SK-N-SH (cell line): ENCODE measurements at regions not wholly inside any gene's neighbourhood (a gene's known extent, or its start where the extent isn't known, plus 50 kb on each side); places are given as distances from the start of the nearest gene placed in this dataset.

ENCODE experiments used
- CTCF ChIA-PET: fragments of 300-600, 350-600 bp; formaldehyde crosslinking; extraction: SDS; loops from one replicate; lab custom pipeline; 2021; lab: Yijun Ruan, JAX
- POLR2A ChIA-PET: fragments of 350-600 bp; sonication (Branson Sonifier 250); formaldehyde crosslinking; extraction: SDS; loops from one replicate; lab custom pipeline; 2020; ENCODE audit warnings: antibody characterized with exemption, inconsistent platforms; lab: Yijun Ruan, JAX
- DNase-seq: peaks from one replicate; pipeline ENCODE4 v3.0.0; 2012
- H2AFZ ChIP-seq: fragments of 200-600 bp; sonication (generic); 2 replicates; pipeline ENCODE4 v1.8.1; 2016; ENCODE audit warnings: antibody characterized with exemption, mild to moderate bottlenecking, low read depth
- H3F3A ChIP-seq: fragments of 200-600 bp; sonication (generic); replicated peaks from 2 replicates; pipeline ENCODE3; 2016; ENCODE audit warnings: antibody characterized with exemption, mild to moderate bottlenecking; ENCODE audit not compliant: insufficient read depth
- H3K27ac ChIP-seq, 2 experiments: fragments of 200-500 bp in 1 of 2; fragments of 200-600 bp in 1 of 2; sonication (Bioruptor generic) in 1 of 2; sonication (generic), shearing (Covaris generic) in 1 of 2; 2 replicates each; pipeline versions ENCODE4 v1.5.1 to v1.6.1; 2014 to 2016; ENCODE audit warnings: low read depth in 2 of 2, inconsistent platforms in 1 of 2, low read length in 1 of 2, mild to moderate bottlenecking in 1 of 2, mixed read lengths in 1 of 2
- H3K27me3 ChIP-seq: fragments of 200-600 bp; sonication (generic), shearing (Covaris generic); 2 replicates; pipeline ENCODE4 v1.6.1; 2016; ENCODE audit warnings: mixed run types; ENCODE audit not compliant: insufficient read depth
- H3K36me3 ChIP-seq, 2 experiments: fragments of 200-500 bp in 1 of 2; fragments of 200-600 bp in 1 of 2; sonication (Bioruptor generic) in 1 of 2; sonication (generic) in 1 of 2; replicated peaks in 1 of 2; 2 replicates each; pipeline versions ENCODE3 to v1.5.1; 2014 to 2016; ENCODE audit warnings: low read length in 1 of 2, mild to moderate bottlenecking in 1 of 2; ENCODE audit not compliant: insufficient read depth in 2 of 2, control insufficient read depth in 1 of 2
- H3K4me1 ChIP-seq, 2 experiments: fragments of 200-500 bp in 1 of 2; fragments of 200-600 bp in 1 of 2; sonication (Bioruptor generic) in 1 of 2; sonication (generic), shearing (Covaris generic) in 1 of 2; 2 replicates each; pipeline versions ENCODE4 v1.5.1 to v1.6.1; 2014 to 2016; ENCODE audit warnings: low read depth in 1 of 2, low read length in 1 of 2, mixed run types in 1 of 2; ENCODE audit not compliant: insufficient read depth in 2 of 2, control insufficient read depth in 1 of 2
- H3K4me2 ChIP-seq: fragments of 200-600 bp; sonication (generic), shearing (Covaris generic); 2 replicates; pipeline ENCODE4 v1.6.1; 2017; ENCODE audit warnings: mixed run types
- H3K4me3 ChIP-seq, 2 experiments: fragments of 200-500 bp in 1 of 2; fragments of 200-600 bp in 1 of 2; sonication (Bioruptor generic) in 1 of 2; sonication (generic), shearing (Covaris generic) in 1 of 2; 2 replicates each; pipeline versions ENCODE4 v1.5.1 to v1.8.1; 2014 to 2016; ENCODE audit warnings: low read depth in 2 of 2, inconsistent platforms in 1 of 2, low read length in 1 of 2, mild to moderate bottlenecking in 1 of 2, mixed read lengths in 1 of 2, moderate library complexity in 1 of 2
- H3K79me2 ChIP-seq: fragments of 200-600 bp; sonication (generic); 2 replicates; pipeline ENCODE4 v1.8.1; 2017; ENCODE audit warnings: mild to moderate bottlenecking; ENCODE audit not compliant: insufficient read depth
- H3K9ac ChIP-seq: fragments of 200-600 bp; sonication (generic); 2 replicates; pipeline ENCODE4 v1.6.1; 2017; ENCODE audit warnings: mixed run types
- H3K9me2 ChIP-seq: fragments of 200-600 bp; sonication (generic); 2 replicates; pipeline ENCODE4 v1.6.1; 2017; ENCODE audit warnings: mixed run types
- H3K9me3 ChIP-seq: fragments of 200-600 bp; sonication (generic); 2 replicates; pipeline ENCODE4 v1.6.1; 2017; ENCODE audit warnings: mixed run types, mild to moderate bottlenecking, moderate library complexity
- H4K20me1 ChIP-seq: fragments of 200-600 bp; sonication (generic); 2 replicates; pipeline ENCODE4 v1.6.1; 2017; ENCODE audit warnings: mild to moderate bottlenecking, mixed run types; ENCODE audit not compliant: insufficient read depth
- ELF1 ChIP-seq: IDR thresholded peaks from 2 replicates; pipeline ENCODE4 v1.4.0; 2012
- EP300 ChIP-seq, 2 experiments: IDR thresholded peaks; 2 replicates each; pipeline versions ENCODE4 v1.4.0 to v1.6.1; 2012; ENCODE audit warnings: borderline replicate concordance in 1 of 2, low read depth in 1 of 2, low read length in 1 of 2
- EZH2phosphoT487 ChIP-seq: fragments of 200-600 bp; sonication (generic); IDR thresholded peaks from 2 replicates; pipeline ENCODE4 v1.6.1; 2017; ENCODE audit warnings: low read depth, mixed run types, mild to moderate bottlenecking, antibody characterized with exemption, moderate library complexity, borderline replicate concordance
- FOSL2 ChIP-seq: IDR thresholded peaks from 2 replicates; pipeline ENCODE4 v1.4.0; 2012; ENCODE audit warnings: low read depth, mild to moderate bottlenecking, moderate library complexity, borderline replicate concordance
- FOXJ3 ChIP-seq: sonication (generic); formaldehyde crosslinking; IDR thresholded peaks from 2 replicates; pipeline ENCODE4 v1.5.1; 2020; ENCODE audit warnings: mild to moderate bottlenecking, missing genetic modification reagents
- GABPA ChIP-seq: IDR thresholded peaks from 2 replicates; pipeline ENCODE4 v1.4.0; 2012; ENCODE audit warnings: low read depth, mild to moderate bottlenecking
- GATA2 ChIP-seq: sonication (generic); formaldehyde crosslinking; IDR thresholded peaks from 2 replicates; pipeline ENCODE4 v1.5.0; 2020; ENCODE audit warnings: mild to moderate bottlenecking, missing genetic modification reagents
- MEF2A ChIP-seq: IDR thresholded peaks from 2 replicates; pipeline ENCODE4 v1.4.0; 2012; ENCODE audit warnings: low read depth, borderline replicate concordance
- MXI1 ChIP-seq: IDR thresholded peaks from 2 replicates; pipeline ENCODE4 v1.6.1; 2012; ENCODE audit warnings: mild to moderate bottlenecking, low read depth, low read length, improper control_type of control experiment
- RCOR1 ChIP-seq: fragments of 150-350 bp; IDR thresholded peaks from 2 replicates; pipeline ENCODE4 v1.6.1; 2017; ENCODE audit warnings: antibody characterized with exemption, low read length
- SIN3A ChIP-seq: IDR thresholded peaks from 2 replicates; pipeline ENCODE4 v1.6.1; 2012; ENCODE audit warnings: low read depth, mild to moderate bottlenecking, low read length, moderate library complexity, borderline replicate concordance
- TAF1 ChIP-seq: IDR thresholded peaks from 2 replicates; pipeline ENCODE4 v1.6.1; 2012; ENCODE audit warnings: low read depth, mild to moderate bottlenecking, low read length, moderate library complexity, borderline replicate concordance
- TEAD4 ChIP-seq: IDR thresholded peaks from 2 replicates; pipeline ENCODE4 v1.4.0; 2012; ENCODE audit warnings: mild to moderate bottlenecking, borderline replicate concordance; ENCODE audit not compliant: insufficient read depth
- WGBS: methylation state at CpG from one replicate; pipeline ENCODE4 v1.1.6; 2017; ENCODE audit warnings: low lambda C conversion rate; 5-methylcytosine and 5-hydroxymethylcytosine counted together
- TF ChIP-seq, protein P1 (sequence below): IDR thresholded peaks from 2 replicates; pipeline ENCODE4 v1.6.1; 2012; ENCODE audit warnings: mild to moderate bottlenecking, low read depth, low read length, moderate library complexity
- TF ChIP-seq, protein P2 (sequence below): IDR thresholded peaks from 2 replicates; pipeline ENCODE4 v1.4.0; 2012; ENCODE audit warnings: low read depth
- TF ChIP-seq, protein P3 (sequence below): fragments of 200-600 bp; sonication (generic); IDR thresholded peaks from 2 replicates; pipeline ENCODE4 v1.6.1; 2017; ENCODE audit warnings: antibody characterized with exemption, mild to moderate bottlenecking, moderate library complexity
- TF ChIP-seq, protein P4 (sequence below): fragments of 150-350 bp; IDR thresholded peaks from 2 replicates; pipeline ENCODE4 v1.6.1; 2016; ENCODE audit warnings: mild to moderate bottlenecking, low read depth, low read length

DNA sequence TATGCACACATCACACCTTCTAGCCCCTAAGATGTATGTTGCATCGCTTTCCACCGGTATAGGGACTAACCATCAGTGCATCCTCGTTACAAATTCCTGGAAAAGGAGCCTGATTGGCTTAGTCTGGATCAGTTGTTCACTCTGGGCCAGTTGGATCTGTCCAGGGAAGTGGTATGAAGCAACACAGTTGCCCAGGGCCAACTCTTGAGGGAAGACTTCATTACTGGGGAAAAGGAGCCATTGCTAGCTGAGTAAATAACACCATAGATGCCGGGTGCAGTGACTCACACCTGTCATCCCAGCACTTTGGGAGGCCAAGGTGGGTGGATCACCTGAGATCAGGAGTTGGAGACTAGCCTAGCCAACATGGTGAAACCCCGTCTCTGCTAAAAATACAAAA is 275.2 kb upstream of the RBFOX1 start:
- WGBS: 26% methylated on average over 5 of the region's 5 CpGs
- TF ChIP-seq SIN3A (no peak), FOSL2 (no peak), EZH2phosphoT487 (no peak), TAF1 (no peak), MEF2A (no peak), EP300 (IDR thresholded peaks at IDR 0.05; ENCODE audit: borderline replicate concordance in 1 of 2, low read depth in 1 of 2, low read length in 1 of 2) (no peak), FOXJ3 (CRISPR knock-in tag) (no peak)
- H3K9ac ChIP-seq: no peak overlapping the region
- POLR2A ChIA-PET: interaction anchor here (0.6 kb wide), 1 partner anchor 441 kb away, joined by 4 read pairs; no protein-coding TSS in a partner anchor
- no peaks in the 10 kb centered on the region; a peak in 2 of 4 replicates for H3K4me1 ChIP-seq
- no peak overlapping the region for H3K27ac ChIP-seq
- no peak overlapping the region for H3K4me2 ChIP-seq
- CTCF ChIA-PET: no interaction called here
- no peaks in the 10 kb centered on the region for H3K27me3 ChIP-seq
- no peaks in the 10 kb centered on the region for H3K9me2 ChIP-seq
- no peaks in the 10 kb centered on the region for H3K79me2 ChIP-seq
- no peak for DNase-seq
- no peaks in the 10 kb centered on the region for H3K36me3 ChIP-seq
- no peak overlapping the region for H2AFZ ChIP-seq
- no peaks in the 10 kb centered on the region for H3K9me3 ChIP-seq
- no peaks in the 10 kb centered on the region for H4K20me1 ChIP-seq
- H3F3A ChIP-seq: no peaks in the 10 kb centered on the region
- no peak overlapping the region for H3K4me3 ChIP-seq

DNA sequence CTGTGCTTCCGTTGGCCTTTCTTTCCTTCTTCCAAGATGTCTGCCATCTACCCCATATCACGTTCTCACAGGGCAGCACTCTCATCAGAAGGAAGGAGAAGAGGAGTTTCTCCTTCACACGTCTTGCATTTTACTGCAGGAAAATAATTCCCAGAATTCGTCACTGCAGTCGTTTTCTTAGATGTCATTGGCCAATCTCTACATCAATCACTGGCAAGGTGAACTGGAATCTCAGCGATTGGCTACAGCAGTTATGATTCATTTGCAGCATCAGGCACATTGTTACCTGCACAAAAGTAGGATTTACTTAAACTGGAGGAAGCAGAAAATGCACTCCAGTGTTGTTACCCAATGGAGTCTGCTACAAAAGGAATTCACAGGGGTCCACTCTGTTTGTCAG is 277.2 kb upstream of the RBFOX1 start:
- no peaks in the 10 kb centered on the region for H3F3A ChIP-seq
- H3K9me2 ChIP-seq: no peaks in the 10 kb centered on the region
- no peak overlapping the region for H3K27ac ChIP-seq
- no peaks in the 10 kb centered on the region for H3K9me3 ChIP-seq
- H2AFZ ChIP-seq: no peak overlapping the region
- no peaks in the 10 kb centered on the region for H3K27me3 ChIP-seq
- no peak overlapping the region for H3K9ac ChIP-seq
- ChIA-PET CTCF (no interaction called here), POLR2A (no interaction called here)
- H4K20me1 ChIP-seq: no peaks in the 10 kb centered on the region
- no peak for DNase-seq
- H3K4me1 ChIP-seq: no peaks in the 10 kb centered on the region; a peak in 2 of 4 replicates
- H3K4me3 ChIP-seq: no peak overlapping the region
- H3K79me2 ChIP-seq: no peaks in the 10 kb centered on the region
- H3K36me3 ChIP-seq: no peaks in the 10 kb centered on the region
- TF ChIP-seq MXI1 (no peak), MEF2A (no peak), GABPA (no peak), RCOR1 (no peak), EP300 (IDR thresholded peaks at IDR 0.05; ENCODE audit: borderline replicate concordance in 1 of 2, low read depth in 1 of 2, low read length in 1 of 2) (no peak), TAF1 (no peak), EZH2phosphoT487 (no peak), GATA2 (CRISPR knock-in tag) (no peak), FOXJ3 (CRISPR knock-in tag) (no peak), TEAD4 (no peak), FOSL2 (no peak), ELF1 (no peak)
- TF ChIP-seq, protein P1, sequence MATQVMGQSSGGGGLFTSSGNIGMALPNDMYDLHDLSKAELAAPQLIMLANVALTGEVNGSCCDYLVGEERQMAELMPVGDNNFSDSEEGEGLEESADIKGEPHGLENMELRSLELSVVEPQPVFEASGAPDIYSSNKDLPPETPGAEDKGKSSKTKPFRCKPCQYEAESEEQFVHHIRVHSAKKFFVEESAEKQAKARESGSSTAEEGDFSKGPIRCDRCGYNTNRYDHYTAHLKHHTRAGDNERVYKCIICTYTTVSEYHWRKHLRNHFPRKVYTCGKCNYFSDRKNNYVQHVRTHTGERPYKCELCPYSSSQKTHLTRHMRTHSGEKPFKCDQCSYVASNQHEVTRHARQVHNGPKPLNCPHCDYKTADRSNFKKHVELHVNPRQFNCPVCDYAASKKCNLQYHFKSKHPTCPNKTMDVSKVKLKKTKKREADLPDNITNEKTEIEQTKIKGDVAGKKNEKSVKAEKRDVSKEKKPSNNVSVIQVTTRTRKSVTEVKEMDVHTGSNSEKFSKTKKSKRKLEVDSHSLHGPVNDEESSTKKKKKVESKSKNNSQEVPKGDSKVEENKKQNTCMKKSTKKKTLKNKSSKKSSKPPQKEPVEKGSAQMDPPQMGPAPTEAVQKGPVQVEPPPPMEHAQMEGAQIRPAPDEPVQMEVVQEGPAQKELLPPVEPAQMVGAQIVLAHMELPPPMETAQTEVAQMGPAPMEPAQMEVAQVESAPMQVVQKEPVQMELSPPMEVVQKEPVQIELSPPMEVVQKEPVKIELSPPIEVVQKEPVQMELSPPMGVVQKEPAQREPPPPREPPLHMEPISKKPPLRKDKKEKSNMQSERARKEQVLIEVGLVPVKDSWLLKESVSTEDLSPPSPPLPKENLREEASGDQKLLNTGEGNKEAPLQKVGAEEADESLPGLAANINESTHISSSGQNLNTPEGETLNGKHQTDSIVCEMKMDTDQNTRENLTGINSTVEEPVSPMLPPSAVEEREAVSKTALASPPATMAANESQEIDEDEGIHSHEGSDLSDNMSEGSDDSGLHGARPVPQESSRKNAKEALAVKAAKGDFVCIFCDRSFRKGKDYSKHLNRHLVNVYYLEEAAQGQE: no peak
- TF ChIP-seq, protein P2, sequence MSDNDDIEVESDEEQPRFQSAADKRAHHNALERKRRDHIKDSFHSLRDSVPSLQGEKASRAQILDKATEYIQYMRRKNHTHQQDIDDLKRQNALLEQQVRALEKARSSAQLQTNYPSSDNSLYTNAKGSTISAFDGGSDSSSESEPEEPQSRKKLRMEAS: no peak
- TF ChIP-seq, protein P3, sequence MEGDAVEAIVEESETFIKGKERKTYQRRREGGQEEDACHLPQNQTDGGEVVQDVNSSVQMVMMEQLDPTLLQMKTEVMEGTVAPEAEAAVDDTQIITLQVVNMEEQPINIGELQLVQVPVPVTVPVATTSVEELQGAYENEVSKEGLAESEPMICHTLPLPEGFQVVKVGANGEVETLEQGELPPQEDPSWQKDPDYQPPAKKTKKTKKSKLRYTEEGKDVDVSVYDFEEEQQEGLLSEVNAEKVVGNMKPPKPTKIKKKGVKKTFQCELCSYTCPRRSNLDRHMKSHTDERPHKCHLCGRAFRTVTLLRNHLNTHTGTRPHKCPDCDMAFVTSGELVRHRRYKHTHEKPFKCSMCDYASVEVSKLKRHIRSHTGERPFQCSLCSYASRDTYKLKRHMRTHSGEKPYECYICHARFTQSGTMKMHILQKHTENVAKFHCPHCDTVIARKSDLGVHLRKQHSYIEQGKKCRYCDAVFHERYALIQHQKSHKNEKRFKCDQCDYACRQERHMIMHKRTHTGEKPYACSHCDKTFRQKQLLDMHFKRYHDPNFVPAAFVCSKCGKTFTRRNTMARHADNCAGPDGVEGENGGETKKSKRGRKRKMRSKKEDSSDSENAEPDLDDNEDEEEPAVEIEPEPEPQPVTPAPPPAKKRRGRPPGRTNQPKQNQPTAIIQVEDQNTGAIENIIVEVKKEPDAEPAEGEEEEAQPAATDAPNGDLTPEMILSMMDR: no peak
- TF ChIP-seq, protein P4, sequence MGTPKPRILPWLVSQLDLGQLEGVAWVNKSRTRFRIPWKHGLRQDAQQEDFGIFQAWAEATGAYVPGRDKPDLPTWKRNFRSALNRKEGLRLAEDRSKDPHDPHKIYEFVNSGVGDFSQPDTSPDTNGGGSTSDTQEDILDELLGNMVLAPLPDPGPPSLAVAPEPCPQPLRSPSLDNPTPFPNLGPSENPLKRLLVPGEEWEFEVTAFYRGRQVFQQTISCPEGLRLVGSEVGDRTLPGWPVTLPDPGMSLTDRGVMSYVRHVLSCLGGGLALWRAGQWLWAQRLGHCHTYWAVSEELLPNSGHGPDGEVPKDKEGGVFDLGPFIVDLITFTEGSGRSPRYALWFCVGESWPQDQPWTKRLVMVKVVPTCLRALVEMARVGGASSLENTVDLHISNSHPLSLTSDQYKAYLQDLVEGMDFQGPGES: no peak
- 18% methylated on average over 6 of the region's 6 CpGs for WGBS
- no peak overlapping the region for H3K4me2 ChIP-seq
